HG03045 (cell line): ENCODE measurements at regions not wholly inside any gene's neighbourhood (a gene's known extent, or its start where the extent isn't known, plus 50 kb on each side); places are given as distances from the start of the nearest gene placed in this dataset.
"Not testable (repeated sequence)": the region's sequence is repeated elsewhere in the genome, so short reads cannot be mapped to it uniquely, and the experiment has no call there.

ENCODE experiments used
- ATAC-seq: cut with Tn5 transposase; IDR thresholded peaks from one replicate; pipeline ENCODE4 v1.9.1; 2021; ENCODE audit warnings: mild to moderate bottlenecking, moderate library complexity; ENCODE audit not compliant: unreplicated experiment

DNA sequence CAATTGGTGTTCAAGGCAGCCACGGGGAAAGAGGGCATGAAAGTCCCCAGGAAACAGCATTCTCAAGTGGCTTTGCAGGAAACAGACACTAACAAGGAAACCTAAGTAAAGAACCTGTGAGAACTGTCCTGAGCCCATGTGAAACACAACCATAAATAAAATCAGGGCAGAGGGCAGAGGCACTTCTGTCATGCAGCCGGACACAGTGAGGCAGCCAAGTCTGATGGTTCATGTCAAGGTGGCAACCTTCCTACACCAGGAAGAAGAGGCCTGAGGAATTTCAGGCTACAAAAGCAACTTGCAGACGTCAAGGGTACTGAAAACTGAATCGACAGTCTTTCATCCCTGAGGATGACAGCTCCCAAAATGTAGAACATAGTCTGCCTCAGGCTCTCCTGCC is 458.2 kb upstream of the NPVF start:
- ATAC-seq = no peak

DNA sequence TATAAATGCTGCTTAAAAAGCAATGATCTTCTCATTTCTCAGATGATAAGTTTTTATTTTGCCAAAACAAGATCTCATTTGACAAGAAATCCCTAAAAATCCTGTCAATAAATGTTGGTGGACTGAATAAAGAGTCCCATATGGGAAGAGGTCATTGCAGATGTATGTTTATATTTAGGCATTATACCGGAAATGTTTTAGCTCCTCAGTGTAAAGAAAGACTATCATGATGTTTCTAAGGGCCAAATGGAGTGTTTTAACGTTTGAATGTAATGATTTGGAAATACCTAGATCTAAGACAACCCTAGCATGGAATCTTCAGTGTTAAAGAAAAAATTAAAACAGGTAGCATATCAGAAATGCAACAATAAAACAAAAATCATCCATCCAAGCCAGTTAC is 457.8 kb upstream of the NFE2L3 start:
- ATAC-seq = no peak

DNA sequence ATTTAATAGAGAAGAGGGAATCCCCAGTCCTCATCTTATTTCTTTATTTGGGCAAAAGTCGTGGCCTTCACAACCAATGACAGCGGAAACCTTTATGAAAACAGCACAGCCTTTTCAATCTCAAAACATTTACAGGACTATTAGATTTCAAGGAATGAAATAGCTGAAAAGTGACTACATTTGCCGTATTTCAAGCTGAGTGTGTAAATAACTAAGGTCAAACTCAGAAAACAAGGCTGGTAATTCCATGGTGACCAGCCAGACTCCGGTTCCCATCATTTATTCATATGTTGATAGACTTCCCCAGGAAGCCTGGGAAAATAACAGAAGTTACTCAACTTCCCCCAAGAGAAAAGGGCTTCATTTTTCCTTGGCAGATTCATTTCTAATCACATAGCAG is 457.3 kb upstream of the NFE2L3 start:
- no peak for ATAC-seq

DNA sequence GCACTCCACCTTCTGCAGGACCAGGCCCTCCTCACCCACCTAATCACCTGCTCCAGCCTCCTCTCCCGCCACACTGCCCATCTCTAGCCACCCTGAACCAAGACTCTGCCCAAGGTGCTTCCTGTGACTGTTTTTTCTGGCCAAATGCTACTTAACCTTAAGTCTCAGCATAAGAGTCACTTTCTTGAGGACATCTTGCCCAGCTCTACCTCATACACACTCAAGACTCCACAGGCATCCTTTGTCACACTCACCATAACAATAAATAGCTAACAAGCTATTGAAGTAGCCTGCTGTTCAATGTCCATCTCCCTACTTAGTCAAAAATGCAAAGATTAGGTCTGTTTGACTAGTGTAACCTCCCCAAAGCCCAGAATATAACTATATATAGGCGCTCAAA is 455.4 kb upstream of the NFE2L3 start:
- no peak for ATAC-seq

DNA sequence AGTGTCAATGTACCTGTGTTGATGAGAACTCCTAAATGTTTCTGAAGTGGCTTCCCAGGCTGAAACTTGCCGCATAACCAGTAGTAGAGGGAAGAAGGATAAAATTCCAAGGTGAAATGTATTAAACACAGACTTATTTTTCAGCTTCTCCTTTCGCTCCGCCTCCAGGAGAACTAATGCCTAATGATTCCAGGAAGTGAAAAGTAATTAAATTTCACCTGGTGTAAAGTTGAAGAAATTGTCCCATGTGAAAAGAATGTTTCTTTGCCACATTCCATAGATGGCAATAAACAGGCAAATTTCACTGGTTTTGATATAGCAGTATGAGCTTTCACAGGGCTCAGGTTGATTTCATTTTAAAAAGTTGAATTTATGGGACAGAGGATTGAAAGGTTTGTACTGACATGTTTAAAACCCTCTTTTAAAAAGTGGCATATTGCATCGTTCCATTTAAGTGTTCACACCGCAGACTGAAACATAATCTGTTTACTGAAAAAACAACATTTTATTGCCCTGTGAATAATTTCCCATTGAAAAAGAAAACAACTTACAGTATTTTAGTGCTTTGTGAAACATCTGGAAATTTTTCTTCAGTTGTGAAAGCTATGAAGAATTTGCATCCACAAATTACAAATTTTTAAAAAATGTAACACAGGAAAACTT is 453.4 kb upstream of the NFE2L3 start:
- ATAC-seq = no peak

DNA sequence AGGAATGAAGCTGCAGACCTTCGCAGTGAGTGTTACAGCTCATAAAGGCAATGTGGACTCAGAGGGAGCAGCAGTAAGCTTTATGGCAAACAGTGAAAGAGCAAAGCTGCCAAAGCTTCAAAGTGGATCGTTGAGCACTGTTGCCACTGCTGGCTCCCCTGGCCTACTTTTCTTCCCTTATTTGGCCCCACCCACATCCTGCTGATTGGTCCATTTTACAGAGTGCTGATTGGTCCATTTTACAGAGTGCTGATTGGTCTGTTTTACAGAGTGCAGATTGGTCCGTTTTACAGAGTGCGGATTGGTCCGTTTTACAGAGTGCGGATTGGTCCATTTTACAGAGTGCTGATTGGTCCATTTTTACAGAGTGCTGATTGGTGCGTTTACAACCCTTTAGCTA is 451.9 kb upstream of the NFE2L3 start:
- not testable (repeated sequence) for ATAC-seq

DNA sequence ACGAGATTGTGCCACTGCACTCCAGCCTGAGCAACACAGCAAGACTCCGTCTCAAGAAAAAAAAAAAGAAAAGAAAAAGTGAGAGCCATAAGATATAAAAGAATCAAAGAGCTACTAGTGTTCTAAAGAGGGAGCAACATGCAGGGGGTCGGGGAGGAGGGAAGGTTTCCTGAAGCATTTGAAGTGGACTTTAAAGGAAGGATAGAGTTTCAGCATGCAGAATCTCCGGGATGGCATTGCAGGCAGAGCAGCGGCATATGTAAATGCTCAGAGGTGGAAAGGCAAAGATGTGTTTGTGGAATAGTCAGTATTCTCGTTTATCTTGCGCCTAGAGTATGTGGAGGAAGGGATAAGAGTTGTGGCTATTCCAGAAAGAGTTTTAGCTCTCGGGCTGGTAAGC is 447.6 kb upstream of the NFE2L3 start:
- ATAC-seq = no peak

DNA sequence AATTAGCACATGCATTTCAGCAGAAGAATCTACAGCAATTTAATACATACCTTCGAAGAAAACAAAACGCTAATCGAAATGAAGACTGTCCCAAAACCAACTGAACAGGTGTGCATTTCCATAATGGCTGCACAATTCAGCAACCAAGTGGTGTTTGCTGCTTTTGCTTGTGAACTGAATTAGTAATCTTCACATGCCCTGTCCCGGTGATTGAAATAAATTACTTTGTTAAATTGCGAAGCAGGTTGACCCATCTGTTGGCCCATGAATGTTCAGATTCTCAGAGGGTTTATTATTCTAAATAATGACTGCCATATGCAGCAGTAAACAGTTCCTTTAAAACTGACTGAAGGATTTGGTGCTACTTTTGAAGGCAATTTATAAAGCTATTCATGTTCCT is 445.2 kb upstream of the NFE2L3 start:
- ATAC-seq = no peak

DNA sequence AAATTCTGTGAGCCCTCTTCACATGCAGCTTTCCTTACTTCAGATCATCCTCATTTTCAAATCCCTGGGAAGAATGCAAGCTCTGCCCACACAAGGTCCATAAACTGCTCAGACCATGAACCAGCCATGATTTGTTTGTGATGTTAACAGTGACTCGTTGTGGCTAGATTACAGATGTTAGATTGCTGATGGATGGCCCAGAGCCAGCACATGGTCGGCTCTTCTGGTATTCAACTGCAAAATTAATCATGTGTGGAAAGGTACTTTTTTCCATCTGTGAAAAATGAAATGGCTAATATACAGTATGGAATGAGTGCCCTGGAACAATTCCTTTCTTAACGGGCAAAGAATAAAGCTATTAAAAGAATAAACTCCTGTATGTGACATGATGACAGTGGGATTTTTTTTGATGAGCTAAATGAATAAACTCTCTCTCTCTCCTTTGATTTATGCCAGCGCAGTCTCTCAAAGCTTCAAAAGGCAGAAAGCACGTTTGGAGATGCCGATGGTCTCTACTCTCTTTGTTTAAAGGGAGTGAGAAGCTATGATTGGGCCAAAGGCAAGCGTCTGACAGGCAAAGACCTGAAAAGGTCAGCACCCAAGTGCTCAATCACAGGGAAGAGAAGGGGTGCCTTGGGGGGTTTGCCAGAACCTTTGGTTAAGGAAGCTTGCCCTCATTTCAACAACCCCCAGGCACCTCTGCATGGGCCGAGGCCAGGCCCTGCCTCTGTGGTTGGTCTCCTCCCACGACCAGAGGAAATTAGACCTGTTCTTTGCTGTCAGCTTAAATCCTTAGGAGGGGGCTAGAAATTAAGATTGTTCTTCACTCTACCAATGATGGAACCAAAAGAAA is 444.0 kb upstream of the NFE2L3 start:
- ATAC-seq = no peak

DNA sequence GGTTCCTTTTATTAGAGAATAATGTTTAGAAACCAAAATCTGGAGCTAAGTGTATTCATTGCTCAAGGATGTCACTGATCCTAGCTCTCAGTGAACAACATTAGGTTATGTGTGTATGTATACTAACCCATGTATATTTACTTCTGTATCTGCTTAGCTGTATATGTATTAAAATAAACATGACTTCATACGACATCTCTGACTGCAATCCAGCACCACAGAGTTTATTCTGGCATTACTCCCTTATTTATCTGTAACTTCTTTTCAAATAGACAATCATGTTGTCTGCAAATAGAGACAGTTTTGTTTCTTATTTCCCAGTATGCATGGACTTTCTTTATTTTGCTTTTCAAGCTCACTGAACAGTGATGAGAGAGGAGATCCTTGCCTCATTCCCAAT is 441.0 kb upstream of the NFE2L3 start:
- no peak for ATAC-seq

DNA sequence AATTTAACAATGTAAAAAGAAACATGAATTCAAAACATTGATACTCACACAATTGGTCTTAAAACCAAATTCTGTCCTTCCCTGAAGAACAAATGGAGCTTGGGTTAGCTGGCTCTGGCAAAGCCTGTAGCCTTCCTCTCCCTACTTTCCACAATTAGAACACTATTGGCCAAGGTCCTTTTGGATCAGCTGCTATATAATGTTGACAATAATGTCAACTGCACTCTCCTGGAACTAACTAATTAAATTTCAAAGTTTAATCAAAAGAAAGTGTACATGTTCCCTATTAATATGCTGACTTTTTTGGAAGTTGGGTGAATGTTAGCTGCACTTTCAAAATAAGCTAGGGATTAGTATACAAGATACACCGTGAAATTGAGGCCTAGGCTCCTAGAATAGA is 440.1 kb upstream of the NFE2L3 start:
- ATAC-seq = no peak

DNA sequence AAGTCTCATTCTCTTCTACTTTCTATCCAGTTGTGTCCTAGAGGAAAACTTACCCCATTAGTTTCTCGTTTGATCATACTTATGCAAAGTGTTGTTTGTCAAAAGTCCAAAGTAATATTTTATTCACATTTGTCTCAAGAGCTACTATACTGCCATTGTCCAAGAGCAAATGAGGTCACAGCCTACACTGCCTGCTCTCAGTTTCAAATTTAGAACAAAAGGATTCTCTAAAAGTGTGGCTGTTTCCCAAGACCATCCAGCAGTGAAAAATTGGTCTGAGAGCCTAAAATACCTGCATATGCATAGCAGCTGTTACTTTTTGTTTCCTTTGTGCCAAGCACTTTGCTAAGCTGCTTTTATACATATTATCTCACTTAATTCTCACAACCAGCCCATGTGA is 439.5 kb upstream of the NFE2L3 start:
- no peak for ATAC-seq

DNA sequence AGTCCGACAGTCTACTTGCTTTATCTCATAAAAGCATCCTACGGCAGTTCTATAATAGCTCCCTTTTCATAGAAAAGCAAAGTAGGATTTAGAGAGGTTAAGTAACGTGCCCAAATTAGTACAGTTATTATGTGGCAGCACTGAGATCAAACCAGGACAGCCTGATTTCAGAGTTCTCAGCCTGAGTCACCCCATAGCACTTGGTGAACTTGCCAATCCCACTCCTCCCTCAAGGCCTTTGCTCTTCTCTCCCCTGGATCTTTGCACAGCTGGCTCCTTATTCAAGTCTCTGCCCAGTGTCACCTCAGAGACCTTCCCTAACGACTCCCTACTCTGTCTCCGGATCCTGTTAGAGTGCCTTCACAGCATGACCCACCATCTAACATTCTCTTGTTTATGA is 438.0 kb upstream of the NFE2L3 start:
- no peak for ATAC-seq

DNA sequence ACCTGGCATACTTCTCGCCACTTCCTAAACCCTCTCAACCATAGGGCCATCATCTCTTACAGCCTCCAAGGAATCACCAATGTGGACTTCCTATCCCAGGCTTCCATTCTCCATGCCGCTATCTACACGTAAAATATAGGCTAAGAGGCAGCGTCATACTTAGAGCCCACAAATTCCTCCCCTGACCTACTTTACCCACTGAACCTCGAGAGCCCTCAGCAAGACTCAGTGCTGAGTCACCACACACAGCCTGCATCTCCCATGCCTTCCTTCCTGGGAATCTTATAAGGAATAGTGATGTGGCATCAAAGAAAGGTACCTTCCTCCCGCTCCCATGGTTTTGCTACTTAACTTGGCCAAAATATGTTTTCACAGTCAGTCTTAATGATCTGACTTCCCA is 435.6 kb upstream of the NFE2L3 start:
- no peak for ATAC-seq

DNA sequence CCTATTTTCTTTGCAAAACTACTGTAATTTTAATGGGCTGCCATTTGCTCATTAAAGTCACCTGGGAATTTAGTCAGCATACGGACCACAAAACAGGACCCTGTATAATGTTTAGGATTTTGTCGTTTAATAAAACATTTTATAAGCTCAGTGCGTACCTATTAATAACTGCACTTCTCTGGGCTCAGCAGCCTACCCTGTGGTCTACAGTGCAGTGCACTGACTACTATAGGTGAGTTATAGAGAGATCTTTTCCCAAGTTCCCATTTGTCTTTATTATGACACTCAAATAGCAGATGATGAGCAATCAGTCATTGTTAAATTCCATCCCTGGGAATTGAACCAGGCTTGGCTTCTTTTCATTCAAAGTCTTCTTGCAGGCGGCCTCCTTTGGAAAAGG is 433.4 kb upstream of the NFE2L3 start:
- no peak for ATAC-seq

DNA sequence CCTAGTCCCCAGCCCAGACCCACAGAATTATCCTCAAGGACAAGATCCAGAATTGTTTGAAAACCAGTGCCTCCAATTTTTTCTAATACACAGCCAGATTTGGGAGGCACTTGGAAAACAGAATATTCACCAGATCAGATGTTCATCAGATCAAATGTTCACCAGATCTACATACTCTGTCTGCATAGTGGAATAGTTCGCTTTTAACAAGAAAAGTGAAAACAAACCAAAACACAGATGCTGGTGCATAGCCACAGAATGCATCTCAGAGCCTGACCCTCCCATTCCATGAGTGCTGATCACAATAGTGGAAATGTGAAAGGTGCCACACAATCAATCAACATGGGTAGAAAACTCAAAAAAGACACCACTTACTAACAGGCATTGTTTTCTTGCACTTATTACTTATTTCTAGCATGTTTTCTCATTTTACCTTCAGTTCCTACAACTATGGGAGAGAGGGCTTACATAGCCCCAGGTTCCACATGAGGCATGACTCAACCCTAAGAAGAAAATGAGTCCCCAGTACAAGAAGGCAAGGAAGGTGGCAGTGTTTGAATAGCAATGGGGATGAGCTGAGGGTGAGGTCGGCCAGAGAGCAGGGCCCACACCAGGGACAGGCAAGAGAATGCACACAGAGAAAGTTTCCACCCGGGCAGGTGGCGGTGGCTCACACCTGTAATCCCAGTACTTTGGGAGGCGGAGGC is 432.7 kb upstream of the NFE2L3 start:
- no peak for ATAC-seq

DNA sequence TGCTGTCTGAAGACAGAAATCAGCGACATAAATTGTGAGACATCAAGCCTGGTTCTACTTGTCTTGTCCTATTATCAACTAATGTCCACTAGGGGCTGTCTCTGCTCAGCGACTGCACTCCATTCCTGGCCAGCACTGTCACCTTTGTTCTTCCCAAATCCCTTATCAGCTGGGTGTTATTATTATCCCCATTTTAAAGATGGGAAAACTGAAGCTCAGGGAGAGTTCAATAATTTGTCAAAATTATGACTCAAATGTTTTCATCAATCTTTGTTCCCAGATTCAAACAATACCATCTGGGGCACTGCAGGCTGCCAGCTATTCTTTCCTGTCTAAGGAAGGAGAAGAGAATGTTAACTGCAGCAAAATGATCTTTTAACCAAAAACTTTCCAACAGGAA is 431.6 kb upstream of the NFE2L3 start:
- no peak for ATAC-seq

DNA sequence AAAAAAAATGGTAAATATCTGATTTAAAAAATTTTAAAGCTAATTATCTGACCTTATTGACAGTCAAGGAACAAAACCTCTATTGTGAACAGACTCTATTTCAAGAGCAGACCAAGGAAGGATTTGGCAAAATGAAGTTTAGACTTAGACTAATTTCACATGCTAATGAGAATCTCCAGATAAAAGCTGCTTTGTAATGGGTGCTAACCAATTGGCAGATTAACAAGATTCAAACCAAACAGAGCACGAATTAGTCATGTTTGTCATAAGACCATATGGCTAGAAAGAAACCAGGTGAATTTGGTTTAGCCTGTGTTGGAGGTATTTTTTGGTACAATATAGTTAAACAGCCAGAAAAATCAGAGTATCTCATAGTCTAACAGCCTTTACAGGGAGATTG is 429.1 kb upstream of the NFE2L3 start:
- no peak for ATAC-seq

DNA sequence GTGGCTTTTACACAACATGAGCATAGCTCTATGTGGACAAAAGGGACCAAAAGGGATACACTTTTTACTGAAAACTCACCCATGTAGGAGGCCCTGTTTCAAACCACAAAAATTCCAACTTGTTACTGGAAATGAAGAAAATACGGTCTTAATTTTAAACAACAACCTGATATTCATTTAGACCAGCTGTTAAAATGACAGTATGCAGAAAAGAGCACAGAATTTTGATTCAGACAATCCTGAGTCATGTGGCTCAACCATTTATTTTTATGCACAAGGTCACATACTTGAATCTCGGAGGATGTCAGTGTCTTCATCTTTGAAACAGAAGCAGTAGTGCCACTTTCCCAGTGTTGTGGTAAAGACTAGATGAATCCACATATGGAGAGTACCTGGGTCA is 426.5 kb upstream of the NFE2L3 start:
- ATAC-seq = no peak

DNA sequence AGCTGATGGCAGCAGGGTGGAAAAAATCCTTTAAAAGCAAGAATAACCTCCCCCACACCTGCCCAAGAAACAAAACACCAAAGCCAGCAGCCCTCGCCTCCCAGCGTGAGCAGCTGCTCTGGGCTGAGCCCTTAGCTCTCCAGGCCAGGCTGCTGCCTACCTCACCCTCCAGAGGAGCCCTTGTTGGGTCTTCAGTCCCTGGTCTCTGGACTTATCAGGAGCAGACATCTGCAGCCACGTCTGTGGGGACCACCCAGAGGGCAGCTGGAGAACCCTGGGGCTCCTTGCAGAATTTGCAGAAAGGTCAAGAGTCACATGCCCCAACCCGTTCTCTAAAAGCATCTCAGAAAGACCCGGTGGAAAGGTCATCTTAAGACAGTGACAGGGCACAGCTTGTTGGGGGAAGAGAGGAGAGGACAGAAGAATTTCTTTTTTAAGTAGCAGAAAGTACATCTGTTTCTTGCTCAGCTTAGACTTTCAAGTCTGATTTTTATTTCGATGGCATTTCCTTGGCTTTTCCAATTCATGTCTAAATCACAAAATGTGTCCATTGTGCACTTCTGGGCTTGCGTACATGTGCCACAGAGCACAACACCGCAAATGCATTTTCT is 425.7 kb upstream of the NFE2L3 start:
- no peak for ATAC-seq

DNA sequence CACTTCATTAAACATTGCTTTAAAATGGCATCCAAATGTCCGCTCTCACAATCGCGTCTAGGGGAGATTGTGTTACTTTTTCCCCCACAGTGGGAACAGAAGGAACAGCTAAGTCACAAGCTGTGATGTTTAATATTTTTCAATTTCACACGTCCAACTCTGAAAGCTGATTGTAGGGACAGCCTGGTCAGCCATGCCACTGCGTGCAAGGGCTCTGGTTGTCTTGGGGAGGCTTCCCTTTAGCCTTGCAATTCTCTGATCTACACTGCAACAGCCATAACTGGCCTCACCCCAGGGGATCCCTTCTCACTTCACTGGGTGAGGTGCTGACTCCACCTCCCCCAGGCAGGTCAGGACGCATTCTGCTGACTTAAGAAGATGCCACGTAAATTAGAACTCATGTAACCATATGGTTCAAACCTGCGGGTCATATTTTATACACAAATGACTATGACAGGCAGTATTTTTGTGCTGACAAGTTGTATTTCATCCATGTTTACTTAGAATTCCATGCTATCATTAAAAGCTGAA is 425.2 kb upstream of the NFE2L3 start:
- no peak for ATAC-seq
